ENCODE measurements at regions not wholly inside any gene's neighbourhood (a gene's known extent, or its start where the extent isn't known, plus 50 kb on each side); places are given as distances from the start of the nearest gene placed in this dataset.
"Not testable (repeated sequence)": the region's sequence is repeated elsewhere in the genome, so short reads cannot be mapped to it uniquely, and the experiment has no call there.

DNA sequence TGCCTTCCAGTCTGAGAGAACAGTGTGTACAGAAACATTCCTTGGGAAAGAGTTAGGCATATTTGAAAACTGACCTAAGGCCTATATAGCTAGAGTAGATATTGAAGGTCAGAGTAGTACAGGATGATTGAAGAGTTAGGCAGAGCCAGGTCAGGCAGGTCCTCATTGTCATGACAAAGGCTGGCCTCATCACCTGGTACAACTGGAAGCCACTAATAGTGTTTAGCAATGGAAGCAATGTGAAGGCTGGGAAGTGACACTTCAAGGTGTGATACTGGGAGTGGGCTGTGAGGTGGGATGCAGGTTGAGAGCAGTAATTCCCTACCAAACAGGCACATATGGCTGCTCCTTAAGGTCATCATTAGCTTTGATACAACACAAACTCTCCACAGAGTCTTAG lies 123.6 kb upstream of the CCNH start:
- no peak for DNase-seq (ENCODE audit: low read depth in 2 of 2)

DNA sequence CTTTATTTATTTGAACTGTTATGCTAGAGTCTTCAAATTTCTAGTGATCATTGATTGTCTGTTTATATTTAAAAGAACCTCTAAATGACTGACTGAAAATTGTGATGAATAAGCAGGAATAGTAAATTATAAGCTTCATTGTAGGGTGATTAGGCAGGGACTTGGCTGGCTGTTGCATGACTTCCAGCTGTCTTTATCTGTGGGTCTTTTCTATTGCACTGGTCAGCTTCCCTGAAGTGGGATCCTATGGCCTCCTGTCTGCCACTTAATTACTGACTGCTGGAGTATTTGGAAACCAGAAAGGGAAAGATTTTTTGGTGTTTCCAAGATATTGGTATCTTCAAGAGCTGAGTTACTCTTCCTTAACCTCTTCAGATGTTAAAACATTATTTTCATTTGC lies 123.0 kb upstream of the CCNH start:
- DNase-seq (ENCODE audit: low read depth in 2 of 2): no peak

DNA sequence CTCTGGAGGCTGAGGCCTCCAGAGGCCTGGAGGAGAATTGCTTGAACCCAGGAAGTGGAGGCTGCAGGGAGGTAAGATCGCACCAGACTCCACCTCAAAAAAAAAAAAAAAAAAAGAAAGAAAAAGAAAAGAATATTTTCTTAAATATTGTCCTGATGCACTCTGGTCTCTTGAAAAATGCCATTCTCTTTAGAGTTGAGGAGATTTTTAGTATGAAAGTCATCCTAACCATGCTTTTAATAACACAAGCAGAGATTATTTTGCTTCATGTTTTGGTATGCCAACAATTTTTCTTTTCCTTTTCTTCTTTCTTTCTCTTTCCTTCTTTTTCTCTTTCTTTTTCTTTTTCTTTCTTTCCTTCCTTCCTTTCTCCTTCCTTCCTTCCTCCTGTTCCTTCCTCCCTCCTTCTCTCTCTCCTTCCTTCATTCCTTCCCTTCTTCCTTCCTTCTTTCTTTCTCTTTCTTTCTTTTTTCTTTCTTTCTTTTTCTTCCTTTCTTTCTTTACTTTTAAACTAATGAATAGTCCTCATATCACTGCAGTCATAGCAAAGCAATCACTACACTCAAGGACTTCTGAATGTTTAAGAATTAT lies 116.9 kb upstream of the CCNH start:
- no peak for DNase-seq (ENCODE audit: low read depth in 2 of 2)

DNA sequence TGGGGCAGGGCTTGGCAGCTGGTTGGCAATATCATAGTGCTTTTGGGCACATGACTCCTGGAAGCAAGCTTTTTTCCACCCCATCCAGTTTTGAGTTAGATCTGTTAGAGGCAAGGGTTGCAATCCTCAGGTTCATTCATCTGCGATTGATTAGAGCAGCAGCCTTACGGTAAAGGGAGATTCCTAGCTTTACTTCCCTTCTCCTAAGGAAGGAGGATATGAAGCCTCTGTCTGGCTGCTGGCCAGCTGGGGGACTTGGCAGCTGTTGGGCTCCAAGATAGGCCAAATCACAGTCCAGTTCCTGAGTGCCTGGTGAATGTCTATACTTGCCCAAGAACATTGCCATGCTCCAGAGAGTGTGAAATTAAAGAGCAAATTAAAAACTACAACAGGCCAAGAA lies 113.4 kb upstream of the CCNH start:
- DNase-seq (ENCODE audit: low read depth in 2 of 2): no peak

DNA sequence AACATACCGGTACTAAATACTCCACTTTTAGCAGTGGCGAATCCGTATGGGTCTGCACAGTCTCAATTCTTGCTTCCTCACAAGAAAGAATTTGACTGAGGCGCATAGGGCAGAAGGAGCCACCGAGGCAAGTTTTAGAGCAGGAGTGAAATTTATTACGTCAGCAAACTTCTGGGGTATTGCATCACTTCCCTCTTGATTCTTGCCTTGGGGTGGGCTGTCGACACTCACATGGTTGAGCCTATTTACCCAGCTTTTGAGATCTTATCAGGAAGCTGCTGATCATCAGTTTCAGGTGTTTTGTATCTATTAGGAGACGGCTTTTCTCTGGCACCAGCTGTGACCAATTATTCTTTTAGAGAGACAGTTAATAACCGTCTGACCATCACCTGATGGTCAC lies 111.5 kb upstream of the CCNH start:
- no peak for DNase-seq (ENCODE audit: low read depth in 2 of 2)

DNA sequence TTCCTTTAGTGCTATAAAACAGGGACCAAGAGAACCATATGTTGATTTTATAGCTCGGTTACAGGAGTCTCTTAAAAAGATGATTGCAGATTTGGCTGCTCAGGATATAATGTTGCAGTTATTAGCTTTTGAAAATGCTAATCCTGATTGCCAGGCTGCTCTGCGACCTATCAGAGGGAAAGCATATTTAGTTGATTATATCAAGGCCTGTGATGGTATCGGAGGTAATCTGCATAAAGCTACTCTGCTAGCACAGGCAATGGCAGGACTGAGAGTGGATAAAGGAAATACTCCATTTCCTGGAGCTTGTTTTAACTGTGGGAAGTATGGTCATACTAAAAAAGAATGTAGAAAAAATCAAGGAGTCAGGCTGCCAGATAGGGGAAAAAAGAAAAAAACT lies 99.0 kb upstream of the CCNH start:
- not testable (repeated sequence) for DNase-seq (ENCODE audit: low read depth in 2 of 2)

DNA sequence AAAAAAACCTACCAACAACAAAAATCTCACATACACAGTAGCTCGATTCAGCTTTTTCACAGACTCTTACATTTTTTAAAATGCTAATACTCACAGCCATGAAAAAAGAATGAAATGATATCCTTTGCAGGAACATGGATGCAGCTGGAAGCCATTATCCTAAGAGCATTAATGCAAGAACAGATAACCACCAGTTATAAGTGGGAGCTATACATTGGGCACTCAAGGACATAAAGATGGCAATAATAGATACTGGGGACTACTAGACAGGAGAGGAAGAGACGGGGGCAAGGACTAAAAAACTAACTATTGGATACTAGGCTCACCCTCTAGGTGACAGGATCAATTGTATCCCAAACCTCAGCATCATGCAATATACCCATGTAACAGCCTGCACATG lies 90.3 kb upstream of the CCNH start:
- DNase-seq (ENCODE audit: low read depth in 2 of 2): no peak

DNA sequence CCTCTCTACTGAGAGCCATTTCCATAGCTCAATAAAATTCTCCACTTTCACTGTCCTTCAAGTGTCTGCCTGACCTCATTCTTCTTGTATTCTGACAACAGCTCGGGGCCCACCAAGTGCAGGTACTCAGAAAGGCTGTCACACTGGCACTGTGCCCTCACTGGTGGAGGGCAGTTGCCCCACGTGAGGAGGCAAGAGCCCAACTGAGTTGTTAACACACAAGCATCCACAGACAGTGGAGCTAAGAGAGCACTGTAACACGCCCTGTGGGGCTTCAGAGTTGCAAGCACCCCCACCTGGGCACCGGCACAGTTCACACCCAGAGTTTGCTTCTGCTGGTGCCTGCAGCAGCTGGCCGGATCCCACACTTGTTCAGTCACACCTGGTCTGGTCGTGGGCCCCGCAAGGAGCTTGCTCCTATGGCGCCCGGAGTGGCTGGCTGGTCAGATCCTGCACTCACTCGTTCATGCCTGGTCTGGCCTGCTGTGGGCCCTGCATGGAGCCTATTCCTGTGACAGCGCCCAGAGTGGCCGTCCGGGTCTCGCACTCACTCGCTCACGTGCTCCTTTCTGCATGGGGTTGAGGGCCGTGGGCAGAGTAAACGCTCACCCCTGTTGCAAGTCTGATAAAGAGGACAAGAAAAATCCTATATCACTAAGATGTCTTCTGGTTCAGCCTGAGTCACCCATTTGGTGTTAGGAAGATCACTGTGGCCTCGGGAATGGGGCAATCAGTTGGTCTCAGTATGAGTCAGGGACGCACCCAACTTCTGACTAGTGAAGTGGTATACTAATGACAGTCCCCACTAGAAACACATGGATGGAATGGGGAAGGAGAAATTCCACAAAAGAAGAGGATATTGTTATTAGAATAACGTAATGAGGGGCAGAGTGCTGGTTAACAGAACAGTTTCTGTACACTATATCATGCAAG lies 87.0 kb upstream of the CCNH start:
- no peak for DNase-seq (ENCODE audit: low read depth in 2 of 2)

Measured in stimulated activated CD8-positive, alpha-beta memory T cell treated with anti-CD3 and anti-CD28 coated beads, Interleukin-15, amount 100 ng/mL, for 4 hours (primary cell).